Hematopoietic multipotent progenitor cell (in vitro differentiated cells): ENCODE measurements at regions not wholly inside any gene's neighbourhood (a gene's known extent, or its start where the extent isn't known, plus 50 kb on each side); places are given as distances from the start of the nearest gene placed in this dataset.

ENCODE experiments used
- DNase-seq, 3 donors: peaks; one replicate each; pipeline ENCODE4 v3.0.0-alpha.2; 2011 to 2015; ENCODE audit warnings: low read depth in 2 of 3, low spot score in 2 of 3

DNA sequence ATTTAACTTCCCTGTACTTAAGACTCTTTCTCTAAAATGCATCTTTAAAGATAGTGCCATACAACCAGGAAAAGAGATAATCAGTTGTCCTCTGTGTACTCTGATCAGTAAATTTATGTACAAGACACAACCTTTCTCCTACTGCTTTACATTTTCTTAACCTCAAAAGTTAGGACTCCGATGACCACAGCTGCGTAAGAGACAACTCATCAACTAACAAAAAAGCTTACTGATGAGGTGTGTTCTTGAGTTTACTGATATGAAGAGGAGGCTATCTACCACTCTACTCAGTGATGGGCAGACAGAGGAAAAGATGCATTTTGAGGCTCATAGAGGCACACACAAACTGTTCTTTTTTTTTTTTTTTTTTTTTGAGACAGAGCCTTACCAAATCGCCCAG lies 71.4 kb upstream of the HIF1A start:
- no peak for DNase-seq

- DNase-seq: no peak
These were observed 70.1 kb upstream of the HIF1A start for GRCh38 chr14:61625165-61625564.

DNA sequence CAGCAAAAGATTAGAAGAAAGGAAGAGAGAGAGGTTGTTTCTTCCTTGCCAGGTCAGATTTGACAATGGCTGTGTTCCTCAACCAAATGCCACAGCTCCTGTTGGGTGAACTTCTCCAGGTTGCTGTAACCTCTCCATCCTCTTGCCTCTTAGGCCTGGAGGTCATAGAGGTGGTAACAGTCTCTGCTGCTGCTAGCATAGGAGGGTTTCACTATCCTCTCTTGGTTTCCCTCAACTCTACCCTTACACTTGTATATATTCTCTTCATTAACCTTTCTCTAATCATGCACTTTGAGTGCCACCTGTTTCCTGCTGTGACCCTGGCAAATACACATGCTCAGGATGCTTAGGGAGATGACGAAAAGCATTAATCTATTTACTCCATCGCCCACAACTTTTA lies 67.7 kb upstream of the HIF1A start:
- no peak for DNase-seq

- no peak for DNase-seq
These were observed 67.1 kb upstream of the HIF1A start for GRCh38 chr14:61628016-61628725.

DNA sequence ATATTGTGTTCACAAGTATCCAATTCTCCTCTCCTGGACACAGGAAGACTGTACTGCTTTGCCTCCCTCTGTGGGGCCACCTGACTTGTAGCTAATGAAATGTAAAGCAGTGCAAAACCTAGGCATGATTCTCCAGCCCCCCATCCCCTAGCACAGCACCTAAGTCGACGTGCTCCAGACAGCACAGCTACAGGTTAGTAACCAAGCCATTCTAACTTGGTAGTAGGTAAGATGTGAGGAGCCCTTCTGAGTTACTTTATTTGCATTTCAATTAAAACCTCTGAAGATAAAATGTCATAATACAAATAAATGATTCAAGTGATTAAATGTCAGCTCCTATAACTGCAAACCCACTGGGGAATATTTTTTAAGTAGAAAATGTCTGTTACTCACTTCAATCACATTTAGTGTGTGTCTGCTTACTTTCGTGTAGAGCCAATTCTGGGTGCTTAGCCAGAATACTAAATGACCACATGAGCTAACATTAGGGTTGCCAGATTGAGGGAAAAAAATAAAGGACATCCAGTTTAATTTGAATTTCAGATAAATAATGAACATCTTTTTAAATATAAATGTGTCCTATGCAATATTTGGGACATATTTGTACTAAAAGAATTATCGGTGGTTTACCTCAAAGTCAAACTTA lies 64.8 kb upstream of the HIF1A start:
- DNase-seq: no peak

DNA sequence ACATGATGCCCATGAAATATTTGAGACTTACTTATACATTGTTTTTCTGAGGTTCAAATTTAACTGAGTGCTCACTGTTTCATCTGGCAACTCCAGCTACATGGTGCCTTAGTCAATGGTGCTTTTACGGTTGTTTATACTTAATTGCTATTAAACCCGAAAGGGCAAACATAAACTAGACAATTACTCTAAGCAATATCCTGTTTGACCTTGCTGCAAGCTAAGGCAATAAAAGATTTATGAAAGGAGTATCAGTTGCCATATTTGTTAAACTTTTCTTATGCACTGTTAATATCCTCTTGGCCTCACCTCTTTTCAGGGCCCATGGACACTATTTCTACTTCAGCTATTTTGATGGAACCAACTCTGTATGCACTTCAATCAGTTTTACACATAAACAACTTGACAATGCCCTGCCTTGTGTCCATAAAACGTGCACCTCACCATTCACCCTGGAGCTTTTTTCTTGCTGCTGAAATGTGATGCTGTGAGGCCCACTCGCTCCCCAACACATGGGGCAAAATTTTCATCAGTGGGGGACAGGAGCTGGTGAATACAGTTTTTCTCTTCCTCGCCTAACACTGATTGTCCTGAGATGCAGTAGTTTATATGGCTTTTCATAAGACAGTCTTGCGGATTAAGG lies 64.1 kb upstream of the HIF1A start:
- DNase-seq: no peak

DNA sequence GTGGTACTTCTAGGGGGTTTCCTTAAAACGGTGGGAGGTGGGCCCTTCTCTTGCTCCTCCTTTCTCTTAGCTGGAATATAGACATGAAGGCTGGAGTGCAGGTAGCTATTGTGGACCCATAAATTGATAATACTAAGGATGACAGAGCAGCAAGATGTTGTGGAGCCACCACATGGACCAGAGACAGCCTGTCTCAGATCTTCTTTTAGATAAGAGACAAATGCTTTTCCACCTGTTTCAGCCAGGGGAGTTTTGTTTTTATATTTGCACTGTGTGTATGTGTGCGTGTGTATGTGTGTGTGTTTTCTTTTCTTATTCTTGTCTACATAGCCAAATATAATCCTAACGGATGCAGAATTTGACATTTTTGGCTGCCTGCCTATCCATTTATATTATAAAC lies 62.9 kb upstream of the HIF1A start:
- DNase-seq: no peak

- no peak for DNase-seq
These were observed 62.5 kb upstream of the HIF1A start for GRCh38 chr14:61632807-61633206.

GRCh38 chr14:61636291-61636690 lies 59.0 kb upstream of the HIF1A start:
- DNase-seq: no peak

- DNase-seq: no peak
These were observed 58.5 kb upstream of the HIF1A start for GRCh38 chr14:61636779-61637178.

- DNase-seq: no peak
These were observed 56.5 kb upstream of the HIF1A start for GRCh38 chr14:61638595-61639387.

- no peak for DNase-seq
These were observed 54.9 kb upstream of the HIF1A start for GRCh38 chr14:61640158-61641136.

DNA sequence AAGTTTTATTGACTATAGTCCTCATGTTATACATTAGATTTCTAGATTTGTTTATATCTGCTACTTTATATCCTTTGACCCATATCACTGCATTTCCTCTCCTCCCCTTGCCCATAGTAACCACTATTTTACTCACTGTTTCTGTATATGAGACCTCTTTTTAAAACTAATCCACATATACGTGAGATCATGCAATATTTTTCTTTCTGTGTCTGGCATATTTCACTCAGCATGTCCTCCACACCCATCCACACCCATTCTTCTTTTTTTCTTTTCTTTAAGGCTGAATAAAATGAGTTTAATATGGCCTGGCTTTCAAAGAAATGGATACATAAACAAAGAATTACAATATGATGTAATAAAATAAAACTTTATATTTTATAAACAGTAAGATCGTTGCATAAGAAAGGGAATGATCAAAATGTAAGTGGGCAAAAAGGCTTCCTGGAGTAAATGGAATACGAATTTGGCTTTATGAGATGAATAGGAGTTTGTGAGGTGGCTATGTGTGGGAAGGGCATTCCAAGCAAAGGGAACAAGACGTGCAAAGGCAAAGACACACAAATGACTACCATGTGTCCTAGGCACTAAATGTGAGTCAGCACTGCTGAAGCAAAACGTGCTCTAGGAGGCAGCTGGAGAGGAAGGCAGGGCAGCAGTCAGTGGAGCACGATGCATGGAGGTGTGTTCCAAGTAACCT lies 53.2 kb upstream of the HIF1A start:
- no peak for DNase-seq

DNA sequence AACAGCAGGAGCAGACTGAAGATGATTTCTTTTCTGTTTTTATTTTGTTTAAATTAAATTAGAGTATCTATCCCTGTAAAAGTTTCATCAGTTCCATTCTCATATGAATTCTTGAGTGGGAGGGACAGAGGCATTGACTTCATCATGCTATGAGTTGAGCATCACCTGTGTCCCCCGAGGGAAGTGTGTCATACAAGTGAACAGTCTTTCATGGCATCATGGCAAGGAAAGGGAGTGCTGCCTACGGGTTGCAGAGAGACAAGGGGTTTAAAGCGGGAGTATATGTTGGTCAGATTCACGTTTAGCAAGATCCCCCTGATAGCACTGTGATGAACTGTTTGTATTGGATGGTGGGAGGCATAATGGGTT lies 52.7 kb upstream of the HIF1A start:
- DNase-seq: no peak

DNA sequence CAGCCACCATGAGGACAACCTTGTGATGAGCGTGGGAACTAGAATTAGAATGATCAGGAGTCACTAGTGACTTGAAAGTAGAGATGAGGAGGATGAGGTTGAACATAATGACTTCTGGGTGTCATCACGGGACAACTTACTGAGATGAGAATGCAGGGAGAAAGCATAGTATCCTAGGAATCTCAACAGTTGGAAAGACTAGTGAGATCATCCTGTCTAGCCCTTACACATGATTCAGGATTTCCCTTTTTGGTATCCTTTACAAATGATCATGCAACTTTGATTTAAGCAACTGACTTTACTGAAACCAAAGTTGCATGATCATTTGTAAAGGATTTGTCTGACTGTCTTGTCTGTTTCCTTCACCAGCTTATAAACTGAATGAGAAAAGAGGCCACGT lies 51.8 kb upstream of the HIF1A start:
- no peak for DNase-seq

DNA sequence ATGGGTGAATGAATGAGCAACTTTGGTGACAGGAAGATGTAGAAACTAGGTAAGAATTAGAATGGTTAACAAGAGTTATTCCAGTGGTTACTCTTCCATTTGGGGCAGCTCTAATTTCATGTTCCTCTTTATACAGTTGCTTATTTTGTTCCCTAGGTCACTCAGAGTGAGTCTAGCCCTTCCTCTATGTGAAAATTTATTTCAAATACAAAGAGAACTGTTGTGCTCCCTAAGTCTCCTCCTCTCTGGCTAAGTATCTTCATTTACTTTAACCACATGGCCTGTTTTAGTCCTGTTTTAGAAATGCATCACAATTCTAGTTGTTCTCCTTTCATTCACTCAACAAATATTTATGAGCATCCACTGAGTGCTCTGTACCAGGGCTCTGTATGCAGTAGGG lies 51.1 kb upstream of the HIF1A start:
- peak in 1 of 3 donors; percentile 9 for DNase-seq

DNA sequence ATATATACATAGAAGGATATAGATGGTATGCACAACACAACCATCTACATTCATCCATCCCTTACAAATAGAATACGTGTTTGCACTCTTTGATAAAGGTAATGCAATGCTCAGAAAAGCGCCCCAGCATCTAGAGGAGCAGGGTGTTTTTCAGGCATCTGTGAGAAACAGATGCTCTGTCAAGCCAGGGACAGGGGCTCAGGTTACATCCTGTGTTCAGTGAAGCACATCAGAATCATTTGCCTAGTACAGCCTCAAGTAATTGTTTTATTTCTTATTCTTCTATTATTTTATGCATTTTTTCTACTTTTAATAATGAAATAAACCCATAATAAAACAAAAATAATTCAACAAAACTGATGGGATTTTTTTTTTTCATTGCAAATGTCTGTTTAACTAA lies 50.5 kb upstream of the HIF1A start:
- DNase-seq: no peak

GRCh38 chr14:61645247-61645646 lies 50.1 kb upstream of the HIF1A start:
- no peak for DNase-seq
